ENCODE measurements at regions not wholly inside any gene's neighbourhood (a gene's known extent, or its start where the extent isn't known, plus 50 kb on each side); places are given as distances from the start of the nearest gene placed in this dataset.

DNA sequence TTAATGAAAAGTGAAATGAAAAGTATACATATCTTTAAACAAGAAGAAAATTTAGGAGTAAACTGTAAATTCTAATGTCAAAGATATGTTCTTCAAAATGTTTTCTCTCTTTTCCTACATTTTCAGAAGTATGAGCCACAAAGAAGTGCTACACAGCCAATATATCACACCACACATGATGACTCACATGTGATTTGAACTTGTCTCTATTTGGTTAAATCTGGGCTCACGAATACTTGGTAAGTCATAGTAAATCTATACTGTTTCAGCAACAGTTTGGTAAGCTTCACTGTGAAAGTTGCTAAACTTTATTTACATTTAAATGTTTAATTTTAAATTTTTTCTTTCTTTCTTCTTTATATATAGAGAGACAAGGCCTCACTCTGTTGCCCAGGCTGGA lies 380.6 kb upstream of the IGFBP3 start:
- no peak for TF ChIP-seq EZH2phosphoT487 (IDR thresholded peaks at IDR 0.05; ENCODE audit: insufficient read depth, low read depth)
- no peak for TF ChIP-seq EZH2 (IDR thresholded peaks at IDR 0.05; ENCODE audit: insufficient read depth, poor library complexity, severe bottlenecking)

All from GM23248 (cell line).